Adrenal gland (tissue), 9 donors: ENCODE measurements at regions not wholly inside any gene's neighbourhood (a gene's known extent, or its start where the extent isn't known, plus 50 kb on each side); places are given as distances from the start of the nearest gene placed in this dataset.
"Not testable (repeated sequence)": the region's sequence is repeated elsewhere in the genome, so short reads cannot be mapped to it uniquely, and the experiment has no call there.

ENCODE experiments used
- DNase-seq, 7 donors: peaks; one replicate each; pipeline ENCODE4 v3.0.0-alpha.2; 2019 to 2020
- H3K27ac ChIP-seq, 5 donors: fragments of 200-600 bp; sonication (generic) in 4 of 5; 1 replicate in 3 of 5; 2 replicates in 2 of 5; pipeline versions ENCODE4 v1.5.1 to v1.8.0; 2016 to 2020; ENCODE audit warnings: mild to moderate bottlenecking in 1 of 5
- H3K27me3 ChIP-seq: fragments of 200-600 bp; 2 replicates; pipeline ENCODE4 v1.8.0; 2021
- H3K36me3 ChIP-seq, 2 donors: fragments of 200-600 bp; replicated peaks in 1 of 2; 1 replicate in 1 of 2; 2 replicates in 1 of 2; pipeline versions ENCODE4 v1.5.1 to v1.8.0; 2018 to 2022
- H3K4me1 ChIP-seq, 2 donors: fragments of 200-600 bp; replicated peaks in 1 of 2; 1 replicate in 1 of 2; 2 replicates in 1 of 2; pipeline versions ENCODE4 v1.5.1 to v1.8.0; 2018 to 2021
- H3K4me3 ChIP-seq, 4 donors: fragments of 200-600 bp; sonication (generic) in 3 of 4; one replicate each; pipeline ENCODE4 v1.5.1; 2016 to 2018
- H3K9me3 ChIP-seq, 3 donors: fragments of 200-600 bp; sonication (generic) in 1 of 3; replicated peaks in 1 of 3; 1 replicate in 2 of 3; 2 replicates in 1 of 3; pipeline versions ENCODE4 v1.5.1 to v1.8.0; 2016 to 2021
- POLR2A ChIP-seq, 2 donors: fragments of 450-650 bp; IDR thresholded peaks; one replicate each; pipeline ENCODE4 v1.6.1; 2017; ENCODE audit warnings: antibody characterized with exemption in 2 of 2, mild to moderate bottlenecking in 2 of 2, moderate library complexity in 1 of 2
- WGBS, 4 donors: extraction: QIAGEN DNeasy Blood & Tissue Kit in 2 of 4; methylation state at CpG; one replicate each; pipeline versions ENCODE4 v1.1.5 to v1.1.7; 2013 to 2017; 5-methylcytosine and 5-hydroxymethylcytosine counted together
- intact Hi-C, 2 donors: fragments of 100-400 bp; cut with DNase I; formaldehyde crosslinking; loops; one replicate each; pipeline versions ENCODE4 v1.14.1 to v1.15.0; 2022 to 2023
- TF ChIP-seq, protein P1 (sequence below), 6 experiments: fragments of 450-650 bp in 4 of 6; fragments of 200-600 bp in 2 of 6; sonication (generic) in 1 of 6; IDR thresholded peaks; 1 replicate in 5 of 6; 2 replicates in 1 of 6; pipeline versions ENCODE4 v1.5.1 to v1.8.0; 2016 to 2021; ENCODE audit warnings: antibody characterized with exemption in 6 of 6, mild to moderate bottlenecking in 2 of 6, moderate library complexity in 1 of 6
- donor health status: healthy with polysubstance abuse.
- donor health status: Bipolar disorder and iron deficiency.
- donor health status: DM: yes; HTN: yes; CAD: no.
- donor health status: DM: no; HTN: no; CAD: no.
- donor health status: DM: no; HTN: no; CAD: no.

DNA sequence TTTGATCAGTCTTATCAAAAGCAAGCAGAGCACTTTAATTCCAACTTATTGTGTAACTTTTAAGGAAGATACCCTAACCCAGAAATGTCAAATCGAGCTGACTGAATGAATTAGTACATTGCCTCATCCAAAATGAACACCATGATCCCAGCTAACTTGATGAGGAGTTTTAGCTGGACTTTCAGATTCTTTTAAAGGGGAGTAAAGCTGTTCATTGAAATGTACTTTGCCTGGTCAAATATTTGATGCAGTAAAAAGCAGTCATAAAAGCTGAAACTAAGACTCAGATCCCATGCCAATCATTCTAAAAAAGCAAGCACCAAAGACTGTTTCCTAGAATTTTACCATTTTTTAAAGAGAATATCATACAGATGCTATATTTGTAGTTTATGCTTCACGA is 114.1 kb downstream of the FSCB start:
- no peak overlapping the region for H3K4me3 ChIP-seq
- TF ChIP-seq, protein P1, sequence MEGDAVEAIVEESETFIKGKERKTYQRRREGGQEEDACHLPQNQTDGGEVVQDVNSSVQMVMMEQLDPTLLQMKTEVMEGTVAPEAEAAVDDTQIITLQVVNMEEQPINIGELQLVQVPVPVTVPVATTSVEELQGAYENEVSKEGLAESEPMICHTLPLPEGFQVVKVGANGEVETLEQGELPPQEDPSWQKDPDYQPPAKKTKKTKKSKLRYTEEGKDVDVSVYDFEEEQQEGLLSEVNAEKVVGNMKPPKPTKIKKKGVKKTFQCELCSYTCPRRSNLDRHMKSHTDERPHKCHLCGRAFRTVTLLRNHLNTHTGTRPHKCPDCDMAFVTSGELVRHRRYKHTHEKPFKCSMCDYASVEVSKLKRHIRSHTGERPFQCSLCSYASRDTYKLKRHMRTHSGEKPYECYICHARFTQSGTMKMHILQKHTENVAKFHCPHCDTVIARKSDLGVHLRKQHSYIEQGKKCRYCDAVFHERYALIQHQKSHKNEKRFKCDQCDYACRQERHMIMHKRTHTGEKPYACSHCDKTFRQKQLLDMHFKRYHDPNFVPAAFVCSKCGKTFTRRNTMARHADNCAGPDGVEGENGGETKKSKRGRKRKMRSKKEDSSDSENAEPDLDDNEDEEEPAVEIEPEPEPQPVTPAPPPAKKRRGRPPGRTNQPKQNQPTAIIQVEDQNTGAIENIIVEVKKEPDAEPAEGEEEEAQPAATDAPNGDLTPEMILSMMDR (IDR thresholded peaks at IDR 0.05), result no peak
- no peak for TF ChIP-seq POLR2A (IDR thresholded peaks at IDR 0.05)
- no peak for DNase-seq
- intact Hi-C loops, result no loop called here
- no peaks in the 10 kb centered on the region for H3K36me3 ChIP-seq
- whole genome bisulfite sequencing, 4 donors, result 42 to 62% (median 56%) methylated on average over 2 of the region's 2 CpGs
- no peak overlapping the region for H3K27ac ChIP-seq
- no peaks in the 10 kb centered on the region for H3K27me3 ChIP-seq
- H3K9me3 ChIP-seq, result no peaks in the 10 kb centered on the region
- no peaks in the 10 kb centered on the region for H3K4me1 ChIP-seq

DNA sequence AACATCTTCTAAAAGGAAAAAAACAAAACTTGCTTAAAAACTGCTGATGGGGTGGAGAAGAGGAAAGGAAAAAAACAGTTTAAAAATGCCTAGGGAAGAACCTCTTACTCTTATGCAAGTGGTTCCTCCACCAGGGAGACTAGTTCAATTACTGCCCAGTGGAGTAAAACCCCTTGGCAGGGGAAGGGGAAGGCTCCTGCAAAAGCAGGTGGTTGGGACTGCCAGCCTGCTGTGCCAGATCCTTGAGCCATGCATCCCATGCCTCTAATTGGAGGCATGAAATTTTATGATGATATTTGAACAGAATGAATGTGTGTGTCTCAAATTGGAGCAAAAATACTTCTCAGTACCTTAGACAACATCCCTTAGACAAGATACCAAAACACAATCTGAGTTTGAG is 118.8 kb downstream of the FSCB start:
- H3K36me3 ChIP-seq, result no peaks in the 10 kb centered on the region
- no peak overlapping the region for H3K4me3 ChIP-seq
- H3K27me3 ChIP-seq, result no peaks in the 10 kb centered on the region
- H3K27ac ChIP-seq, result no peak overlapping the region
- H3K4me1 ChIP-seq, result no peaks in the 10 kb centered on the region
- H3K9me3 ChIP-seq, result no peaks in the 10 kb centered on the region
- no peak for DNase-seq
- TF ChIP-seq, protein P1 (IDR thresholded peaks at IDR 0.05), result no peak
- no peak for TF ChIP-seq POLR2A (IDR thresholded peaks at IDR 0.05)
- intact Hi-C loops, result no loop called here

DNA sequence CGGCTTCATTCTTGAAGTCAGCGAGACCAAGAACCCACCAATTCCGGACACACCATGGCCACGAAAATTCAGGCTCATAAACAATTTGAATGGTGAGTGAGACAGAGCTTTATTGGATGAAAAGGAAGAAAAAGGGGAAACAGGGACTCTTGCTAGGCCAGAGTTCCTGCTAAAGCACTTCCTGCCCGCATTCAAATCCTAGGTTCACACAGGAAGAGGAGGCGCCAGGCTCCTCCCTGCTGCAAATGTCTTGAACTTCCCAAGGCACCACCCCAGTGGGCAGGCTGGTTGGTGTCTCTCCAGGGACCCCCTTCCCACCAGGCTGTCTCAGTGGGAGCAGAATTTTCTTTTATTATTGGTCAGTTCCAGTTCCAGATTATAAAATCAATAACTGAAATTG is 121.2 kb downstream of the FSCB start:
- 68 to 80% (median 74%) methylated on average over 5 to 6 of the region's 6 CpGs for WGBS, 4 donors
- TF ChIP-seq, protein P1 (IDR thresholded peaks at IDR 0.05), result no peak
- no peak for TF ChIP-seq POLR2A (IDR thresholded peaks at IDR 0.05)
- Histone ChIP-seq H3K27ac (no peak overlapping the region), H3K4me1 (no peaks in the 10 kb centered on the region), H3K36me3 (no peaks in the 10 kb centered on the region), H3K4me3 (no peak overlapping the region), H3K27me3 (no peaks in the 10 kb centered on the region), H3K9me3 (no peaks in the 10 kb centered on the region)
- intact Hi-C loops, result no loop called here
- no peak for DNase-seq

DNA sequence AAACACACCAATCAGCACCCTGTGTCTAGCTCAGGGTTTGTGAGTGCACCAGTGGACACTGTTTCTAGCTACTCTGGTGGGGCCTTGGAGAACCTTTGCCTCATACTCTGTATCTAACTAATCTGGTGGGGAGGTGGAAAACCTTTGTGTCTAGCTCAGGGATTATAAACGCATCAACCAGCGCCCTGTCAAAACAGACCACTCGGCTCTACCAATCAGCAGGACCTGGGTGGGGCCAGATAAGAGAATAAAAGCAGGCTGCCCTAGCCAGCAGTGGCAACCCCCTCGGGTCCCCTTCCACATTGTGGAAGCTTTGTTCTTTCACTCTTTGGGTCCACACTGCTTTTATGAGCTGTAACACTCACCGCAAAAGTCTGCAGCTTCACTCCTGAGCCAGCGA is 121.8 kb downstream of the FSCB start:
- H3K4me3 ChIP-seq, H3K4me1 ChIP-seq, H3K36me3 ChIP-seq, intact Hi-C loops, DNase-seq, H3K9me3 ChIP-seq, H3K27ac ChIP-seq, H3K27me3 ChIP-seq: not testable (repeated sequence)
- 82 to 92% (median 87%) methylated on average over 6 of the region's 6 CpGs for WGBS, 4 donors

DNA sequence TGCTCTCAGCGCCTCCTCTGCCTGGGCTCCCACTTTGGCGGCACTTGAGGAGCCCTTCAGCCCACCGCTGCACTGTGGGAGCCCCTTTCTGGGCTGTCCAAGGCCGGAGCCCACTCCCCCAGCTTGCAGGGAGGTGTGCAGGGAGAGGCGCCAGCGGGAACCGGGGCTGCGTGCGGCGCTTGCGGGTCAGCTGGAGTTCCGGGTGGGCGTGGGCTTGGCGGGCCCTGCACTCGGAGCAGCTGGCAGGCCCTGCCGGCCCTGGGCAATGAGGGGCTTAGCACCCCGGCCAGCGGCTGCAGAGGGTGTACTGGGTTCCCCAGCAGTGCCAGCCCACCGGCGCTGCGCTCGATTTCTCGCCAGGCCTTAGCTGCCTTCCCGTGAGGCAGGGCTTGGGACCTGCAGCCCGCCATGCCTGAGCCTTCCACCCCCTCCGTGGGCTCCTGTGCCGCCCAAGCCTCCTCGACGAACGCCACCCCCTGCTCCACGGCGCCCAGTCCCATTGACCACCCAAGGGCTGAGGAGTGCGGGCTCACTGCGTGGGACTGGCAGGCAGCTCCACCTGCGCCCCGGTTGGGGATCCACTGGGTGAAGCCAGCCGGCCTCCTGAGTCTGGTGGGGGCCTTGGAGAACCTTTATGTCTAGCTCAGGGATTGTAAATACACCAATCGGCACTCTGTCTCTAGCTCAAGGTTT is 122.3 kb downstream of the FSCB start:
- intact Hi-C loops, H3K4me1 ChIP-seq, DNase-seq, H3K4me3 ChIP-seq, H3K27ac ChIP-seq, H3K9me3 ChIP-seq, H3K27me3 ChIP-seq, H3K36me3 ChIP-seq: not testable (repeated sequence)
- 89 to 95% (median 91%) methylated on average over 8 to 38 of the region's 38 CpGs for WGBS, 4 donors
